ENCODE measurements at regions not wholly inside any gene's neighbourhood (a gene's known extent, or its start where the extent isn't known, plus 50 kb on each side); places are given as distances from the start of the nearest gene placed in this dataset.

- Histone ChIP-seq H3K4me2 (ENCODE audit: low read length) (no peak overlapping the region), H3K9me2 (ENCODE audit: low read depth, low read length) (no peaks in the 10 kb centered on the region), H3K27ac (ENCODE audit: low read depth, low read length, poor library complexity, severe bottlenecking) (no peak overlapping the region), H3K9ac (ENCODE audit: low read length) (no peak overlapping the region), H2AFZ (ENCODE audit: low read length) (no peak overlapping the region), H3K4me1 (ENCODE audit: insufficient read depth, low read length, severe bottlenecking) (no peaks in the 10 kb centered on the region), H3K4me3 (ENCODE audit: low read depth, low read length, poor library complexity, severe bottlenecking) (no peak overlapping the region), H3K9me3 (ENCODE audit: low read length) (no peaks in the 10 kb centered on the region), H3F3A (ENCODE audit: insufficient read depth, low read length) (no peaks in the 10 kb centered on the region), H3K79me2 (ENCODE audit: insufficient read depth, low read length) (no peaks in the 10 kb centered on the region), H3K36me3 (ENCODE audit: insufficient read depth, low read length) (no peaks in the 10 kb centered on the region), H4K20me1 (ENCODE audit: insufficient read depth, low read length) (no peaks in the 10 kb centered on the region), H3K27me3 (ENCODE audit: insufficient read depth, low read length) (no peaks in the 10 kb centered on the region)
- no peak for TF ChIP-seq CTCF (IDR thresholded peaks at IDR 0.05; ENCODE audit: low read length)
- no peak for TF ChIP-seq EZH2 (IDR thresholded peaks at IDR 0.05; ENCODE audit: borderline replicate concordance, low read length)
Measured at GRCh38 chr2:149768320-149768799, 180.8 kb upstream of the MMADHC start.

- Histone ChIP-seq H3K4me3 (ENCODE audit: low read depth, low read length, poor library complexity, severe bottlenecking) (no peak overlapping the region), H3F3A (ENCODE audit: insufficient read depth, low read length) (no peaks in the 10 kb centered on the region), H3K9me2 (ENCODE audit: low read depth, low read length) (no peaks in the 10 kb centered on the region), H3K4me2 (ENCODE audit: low read length) (no peak overlapping the region), H3K27ac (ENCODE audit: low read depth, low read length, poor library complexity, severe bottlenecking) (no peak overlapping the region), H2AFZ (ENCODE audit: low read length) (no peak overlapping the region), H3K9me3 (ENCODE audit: low read length) (no peaks in the 10 kb centered on the region), H4K20me1 (ENCODE audit: insufficient read depth, low read length) (no peaks in the 10 kb centered on the region), H3K27me3 (ENCODE audit: insufficient read depth, low read length) (no peaks in the 10 kb centered on the region), H3K79me2 (ENCODE audit: insufficient read depth, low read length) (no peaks in the 10 kb centered on the region), H3K36me3 (ENCODE audit: insufficient read depth, low read length) (no peaks in the 10 kb centered on the region), H3K9ac (ENCODE audit: low read length) (no peak overlapping the region), H3K4me1 (ENCODE audit: insufficient read depth, low read length, severe bottlenecking) (no peaks in the 10 kb centered on the region)
- TF ChIP-seq EZH2 (IDR thresholded peaks at IDR 0.05; ENCODE audit: borderline replicate concordance, low read length) (no peak), CTCF (IDR thresholded peaks at IDR 0.05; ENCODE audit: low read length) (no peak)
Measured at GRCh38 chr2:149767516-149767974, 180.0 kb upstream of the MMADHC start.

- no peaks in the 10 kb centered on the region for H3K4me1 ChIP-seq (ENCODE audit: insufficient read depth, low read length, severe bottlenecking)
- no peaks in the 10 kb centered on the region for H3K36me3 ChIP-seq (ENCODE audit: insufficient read depth, low read length)
- H3K9me3 ChIP-seq (ENCODE audit: low read length) = no peaks in the 10 kb centered on the region
- no peaks in the 10 kb centered on the region for H3K79me2 ChIP-seq (ENCODE audit: insufficient read depth, low read length)
- H3K27ac ChIP-seq (ENCODE audit: low read depth, low read length, poor library complexity, severe bottlenecking) = no peak overlapping the region
- TF ChIP-seq EZH2 (IDR thresholded peaks at IDR 0.05; ENCODE audit: borderline replicate concordance, low read length) (no peak), CTCF (IDR thresholded peaks at IDR 0.05; ENCODE audit: low read length) (no peak)
- no peaks in the 10 kb centered on the region for H3K27me3 ChIP-seq (ENCODE audit: insufficient read depth, low read length)
- H3K9me2 ChIP-seq (ENCODE audit: low read depth, low read length) = no peaks in the 10 kb centered on the region
- H3K4me2 ChIP-seq (ENCODE audit: low read length) = no peak overlapping the region
- H3K9ac ChIP-seq (ENCODE audit: low read length) = no peak overlapping the region
- H2AFZ ChIP-seq (ENCODE audit: low read length) = no peak overlapping the region
- H4K20me1 ChIP-seq (ENCODE audit: insufficient read depth, low read length) = no peaks in the 10 kb centered on the region
- H3K4me3 ChIP-seq (ENCODE audit: low read depth, low read length, poor library complexity, severe bottlenecking) = no peak overlapping the region
- no peaks in the 10 kb centered on the region for H3F3A ChIP-seq (ENCODE audit: insufficient read depth, low read length)
Measured at GRCh38 chr2:149766339-149766738, 178.8 kb upstream of the MMADHC start.
